Endodermal cell (in vitro differentiated cells): ENCODE measurements at regions not wholly inside any gene's neighbourhood (a gene's known extent, or its start where the extent isn't known, plus 50 kb on each side); places are given as distances from the start of the nearest gene placed in this dataset.

Experiments
- DNase-seq: peaks from one replicate; pipeline ENCODE4 v3.0.0-alpha.2; 2017
- H3K27ac ChIP-seq: 2 replicates; pipeline ENCODE4 v1.5.1; 2013; ENCODE audit warnings: mild to moderate bottlenecking, low read depth, low read length, moderate library complexity
- H3K27me3 ChIP-seq: 2 replicates; pipeline ENCODE4 v1.6.1; 2013; ENCODE audit warnings: mild to moderate bottlenecking, low read length, moderate library complexity; ENCODE audit not compliant: insufficient read depth, control insufficient read depth, poor library complexity, severe bottlenecking
- H3K36me3 ChIP-seq: 2 replicates; pipeline ENCODE4 v1.7.0; 2013; ENCODE audit warnings: mild to moderate bottlenecking, low read length, moderate library complexity; ENCODE audit not compliant: control insufficient read depth, insufficient read depth
- H3K4me1 ChIP-seq: one replicate; pipeline ENCODE4 v1.7.0; 2013; ENCODE audit warnings: low read length; ENCODE audit not compliant: control insufficient read depth, insufficient read depth
- H3K4me3 ChIP-seq: 2 replicates; pipeline ENCODE4 v1.5.1; 2013; ENCODE audit warnings: mild to moderate bottlenecking, low read length, moderate library complexity
- H3K9ac ChIP-seq: 2 replicates; pipeline ENCODE4 v1.6.1; 2013; ENCODE audit warnings: mild to moderate bottlenecking, low read length, moderate library complexity; ENCODE audit not compliant: poor library complexity, severe bottlenecking; ENCODE audit errors: extremely low read depth
- H3K9me3 ChIP-seq: 2 replicates; pipeline ENCODE4 v1.6.1; 2013; ENCODE audit warnings: mild to moderate bottlenecking, low read length, moderate library complexity; ENCODE audit not compliant: control insufficient read depth
- H3K27ac Mint-ChIP-seq: 2 replicates; pipeline ENCODE4 v1.8.0; 2020; ENCODE audit warnings: mixed read lengths
- H3K27me3 Mint-ChIP-seq: 2 replicates; pipeline ENCODE4 v1.8.0; 2021; ENCODE audit warnings: mild to moderate bottlenecking, mixed read lengths; ENCODE audit not compliant: insufficient read depth
- H3K36me3 Mint-ChIP-seq: 2 replicates; pipeline ENCODE4 v1.8.0; 2020; ENCODE audit warnings: low read depth, mixed read lengths
- H3K4me1 Mint-ChIP-seq: 2 replicates; pipeline ENCODE4 v1.8.0; 2020; ENCODE audit warnings: mixed read lengths
- H3K4me3 Mint-ChIP-seq: 2 replicates; pipeline ENCODE4 v1.8.0; 2020; ENCODE audit warnings: mild to moderate bottlenecking, moderate library complexity, mixed read lengths
- H3K9me3 Mint-ChIP-seq: 2 replicates; pipeline ENCODE4 v1.8.0; 2020; ENCODE audit warnings: mild to moderate bottlenecking, mixed read lengths
- CTCF ChIP-seq: fragments of 200-600 bp; sonication (generic); conservative IDR thresholded peaks from 2 replicates; pipeline ENCODE4 v1.5.0; 2021; ENCODE audit warnings: antibody characterized with exemption, mild to moderate bottlenecking
- WGBS, 2 experiments: methylation state at CpG; one replicate each; pipeline versions ENCODE4 v1.1.5 to v1.1.7; 2013; ENCODE audit warnings: missing lambda C conversion rate in 2 of 2, mixed read lengths in 1 of 2; ENCODE audit not compliant: insufficient coverage in 1 of 2, insufficient read length in 1 of 2; 5-methylcytosine and 5-hydroxymethylcytosine counted together

GRCh38 chr3:22606461-22606860 lies 596.7 kb upstream of the UBE2E2 start:
- Mint-ChIP-seq H3K27me3 (no peaks in the 10 kb centered on the region), H3K9me3 (no peaks in the 10 kb centered on the region), H3K27ac (no peak overlapping the region), H3K36me3 (no peaks in the 10 kb centered on the region), H3K4me3 (no peak overlapping the region), H3K4me1 (no peaks in the 10 kb centered on the region)
- Histone ChIP-seq H3K4me1 (no peaks in the 10 kb centered on the region), H3K27ac (no peak overlapping the region), H3K27me3 (no peaks in the 10 kb centered on the region), H3K4me3 (no peak overlapping the region), H3K9ac (no peak overlapping the region), H3K9me3 (no peaks in the 10 kb centered on the region), H3K36me3 (no peaks in the 10 kb centered on the region)
- no peak for DNase-seq
- WGBS, 2 experiments = 90 to 95% methylated on average over 2 to 5 of the region's 5 CpGs
- TF ChIP-seq CTCF = no peak

GRCh38 chr3:22606938-22607337 lies 596.2 kb upstream of the UBE2E2 start:
- TF ChIP-seq CTCF = no peak
- 90 to 96% methylated on average over 3 of the region's 3 CpGs for WGBS, 2 experiments
- Mint-ChIP-seq H3K36me3 (no peaks in the 10 kb centered on the region), H3K27me3 (no peaks in the 10 kb centered on the region), H3K27ac (no peak overlapping the region), H3K4me3 (no peak overlapping the region), H3K4me1 (no peaks in the 10 kb centered on the region), H3K9me3 (no peaks in the 10 kb centered on the region)
- H3K9ac ChIP-seq = no peak overlapping the region
- H3K9me3 ChIP-seq = no peaks in the 10 kb centered on the region
- H3K4me1 ChIP-seq = no peaks in the 10 kb centered on the region
- no peak overlapping the region for H3K27ac ChIP-seq
- no peaks in the 10 kb centered on the region for H3K36me3 ChIP-seq
- H3K27me3 ChIP-seq = no peaks in the 10 kb centered on the region
- no peak overlapping the region for H3K4me3 ChIP-seq
- DNase-seq = no peak

- Histone ChIP-seq H3K27ac (no peak overlapping the region), H3K4me1 (no peaks in the 10 kb centered on the region), H3K9ac (no peak overlapping the region), H3K36me3 (no peaks in the 10 kb centered on the region), H3K9me3 (no peaks in the 10 kb centered on the region), H3K27me3 (no peaks in the 10 kb centered on the region), H3K4me3 (no peak overlapping the region)
- Mint-ChIP-seq H3K4me3 (no peak overlapping the region), H3K27ac (no peak overlapping the region), H3K9me3 (no peaks in the 10 kb centered on the region), H3K27me3 (no peaks in the 10 kb centered on the region), H3K36me3 (no peaks in the 10 kb centered on the region), H3K4me1 (no peaks in the 10 kb centered on the region)
- no peak for TF ChIP-seq CTCF
- DNase-seq = no peak
- WGBS, 2 experiments = 86% methylated on average over 4 of the region's 4 CpGs; no CpG with 5 or more reads in 1 of the 2 experiments
Observed at GRCh38 chr3:22608093-22608492, 595.0 kb upstream of the UBE2E2 start.
